ENCODE measurements at regions not wholly inside any gene's neighbourhood (a gene's known extent, or its start where the extent isn't known, plus 50 kb on each side); places are given as distances from the start of the nearest gene placed in this dataset.

DNA sequence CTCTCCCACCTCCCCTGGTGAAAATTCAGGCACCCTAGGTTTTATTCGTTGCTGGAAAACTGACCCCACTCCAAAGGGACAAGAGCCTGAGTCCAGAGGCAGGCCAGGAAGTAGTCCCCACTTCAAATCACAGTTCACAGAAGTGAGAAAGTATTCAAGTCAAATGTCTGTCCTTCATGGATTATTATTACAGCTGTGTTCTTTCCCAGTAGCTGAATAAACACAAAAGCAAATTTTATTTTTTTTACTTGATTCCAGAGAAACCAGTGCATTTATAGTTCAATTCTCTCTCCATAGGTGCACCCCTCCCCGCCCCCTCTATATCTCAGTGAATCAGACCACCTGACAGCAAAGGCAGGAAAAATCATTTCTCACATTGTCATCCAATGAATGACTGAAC is 113.8 kb upstream of the COL1A2 start:
- TF ChIP-seq, protein P1, sequence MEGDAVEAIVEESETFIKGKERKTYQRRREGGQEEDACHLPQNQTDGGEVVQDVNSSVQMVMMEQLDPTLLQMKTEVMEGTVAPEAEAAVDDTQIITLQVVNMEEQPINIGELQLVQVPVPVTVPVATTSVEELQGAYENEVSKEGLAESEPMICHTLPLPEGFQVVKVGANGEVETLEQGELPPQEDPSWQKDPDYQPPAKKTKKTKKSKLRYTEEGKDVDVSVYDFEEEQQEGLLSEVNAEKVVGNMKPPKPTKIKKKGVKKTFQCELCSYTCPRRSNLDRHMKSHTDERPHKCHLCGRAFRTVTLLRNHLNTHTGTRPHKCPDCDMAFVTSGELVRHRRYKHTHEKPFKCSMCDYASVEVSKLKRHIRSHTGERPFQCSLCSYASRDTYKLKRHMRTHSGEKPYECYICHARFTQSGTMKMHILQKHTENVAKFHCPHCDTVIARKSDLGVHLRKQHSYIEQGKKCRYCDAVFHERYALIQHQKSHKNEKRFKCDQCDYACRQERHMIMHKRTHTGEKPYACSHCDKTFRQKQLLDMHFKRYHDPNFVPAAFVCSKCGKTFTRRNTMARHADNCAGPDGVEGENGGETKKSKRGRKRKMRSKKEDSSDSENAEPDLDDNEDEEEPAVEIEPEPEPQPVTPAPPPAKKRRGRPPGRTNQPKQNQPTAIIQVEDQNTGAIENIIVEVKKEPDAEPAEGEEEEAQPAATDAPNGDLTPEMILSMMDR (IDR thresholded peaks at IDR 0.05; ENCODE audit: control insufficient read depth, insufficient read depth, low read depth, low read length, missing control alignments): no peak
- H3K4me3 ChIP-seq (ENCODE audit: control insufficient read depth, low read depth, low read length): no peak overlapping the region
- DNase-seq (ENCODE audit: low read depth): no peak

DNA sequence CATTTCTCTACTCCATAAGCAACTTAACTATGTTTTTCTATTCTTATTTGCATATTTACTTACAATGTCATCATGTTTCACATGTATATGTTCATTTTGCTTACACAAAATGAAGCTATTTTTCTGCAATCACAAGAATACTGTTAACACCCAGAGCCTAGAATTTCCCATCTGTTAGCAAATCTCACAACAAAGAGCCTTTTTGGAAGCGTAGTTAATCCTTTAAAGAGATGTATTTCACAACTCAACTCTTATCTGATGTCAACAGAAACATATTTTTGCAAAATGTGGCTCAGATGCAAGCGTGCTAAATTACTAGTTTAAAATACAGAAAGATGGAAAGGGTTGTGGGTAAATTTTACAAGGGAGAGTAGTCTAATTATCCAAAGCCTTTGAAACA is 110.6 kb upstream of the COL1A2 start:
- no peak overlapping the region for H3K4me3 ChIP-seq (ENCODE audit: control insufficient read depth, low read depth, low read length)
- no peak for DNase-seq (ENCODE audit: low read depth)
- TF ChIP-seq, protein P1 (IDR thresholded peaks at IDR 0.05; ENCODE audit: control insufficient read depth, insufficient read depth, low read depth, low read length, missing control alignments): no peak

DNA sequence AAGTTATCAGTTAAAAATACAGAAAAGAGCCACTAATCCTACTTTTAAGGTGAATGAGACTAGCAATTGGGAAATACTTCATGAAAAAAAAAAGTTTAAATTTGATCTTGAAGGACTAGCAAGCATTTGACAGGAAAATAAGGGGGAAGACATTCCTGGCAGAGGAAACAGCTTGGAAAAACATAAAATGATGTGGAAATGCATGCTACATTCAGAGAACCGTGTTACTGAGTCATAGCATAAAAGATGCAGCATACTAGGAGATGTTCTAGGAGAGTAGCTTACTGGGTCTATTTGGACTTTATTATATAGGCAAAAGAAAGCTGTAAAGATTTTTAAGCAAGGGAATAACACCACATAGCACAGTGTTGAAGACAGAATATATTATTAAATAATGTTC is 108.6 kb upstream of the COL1A2 start:
- TF ChIP-seq, protein P1 (IDR thresholded peaks at IDR 0.05; ENCODE audit: control insufficient read depth, insufficient read depth, low read depth, low read length, missing control alignments): no peak
- no peak overlapping the region for H3K4me3 ChIP-seq (ENCODE audit: control insufficient read depth, low read depth, low read length)
- DNase-seq (ENCODE audit: low read depth): no peak

DNA sequence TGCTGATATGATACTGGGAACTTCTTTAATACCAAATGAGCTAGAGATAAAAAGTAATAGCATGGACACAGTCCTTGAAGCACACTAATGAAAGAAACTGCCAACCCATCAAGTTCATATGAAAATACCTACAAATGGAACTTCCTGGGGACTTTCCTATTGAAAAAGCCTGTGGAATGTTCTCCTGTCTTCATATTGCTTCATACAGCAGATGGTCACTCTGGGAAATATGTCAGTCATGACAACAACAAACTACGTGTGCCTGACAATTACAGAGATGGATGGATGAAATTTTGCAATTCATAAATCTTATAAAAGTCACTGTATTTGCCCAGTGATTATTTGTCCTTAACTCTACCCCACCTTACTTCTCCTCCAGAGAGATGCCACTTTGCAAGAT is 106.6 kb upstream of the COL1A2 start:
- DNase-seq (ENCODE audit: low read depth): no peak
- TF ChIP-seq, protein P1 (IDR thresholded peaks at IDR 0.05; ENCODE audit: control insufficient read depth, insufficient read depth, low read depth, low read length, missing control alignments): no peak
- H3K4me3 ChIP-seq (ENCODE audit: control insufficient read depth, low read depth, low read length): no peak overlapping the region

DNA sequence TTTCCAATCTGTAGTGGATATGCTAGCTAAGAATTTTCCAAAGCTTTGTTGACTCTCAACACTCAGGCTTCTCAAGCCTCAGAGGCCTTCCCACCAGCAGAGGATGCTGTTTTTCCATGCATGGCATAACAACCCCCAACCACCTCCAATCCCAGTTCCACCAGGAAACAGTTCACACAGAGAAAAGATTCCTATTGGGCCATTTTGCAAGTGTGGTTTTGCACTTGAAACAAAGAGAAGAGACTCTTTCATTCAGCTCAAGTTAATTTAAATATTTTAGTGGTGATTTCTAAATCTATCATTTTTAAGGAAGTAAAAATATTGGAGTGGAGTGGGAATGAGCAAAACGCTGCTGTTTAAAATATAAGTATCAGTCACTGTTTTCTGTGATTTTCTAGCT is 105.6 kb upstream of the COL1A2 start:
- TF ChIP-seq, protein P1 (IDR thresholded peaks at IDR 0.05; ENCODE audit: control insufficient read depth, insufficient read depth, low read depth, low read length, missing control alignments): peak; percentile 100
- DNase-seq (ENCODE audit: low read depth): peak; percentile 73
- H3K4me3 ChIP-seq (ENCODE audit: control insufficient read depth, low read depth, low read length): no peak overlapping the region

DNA sequence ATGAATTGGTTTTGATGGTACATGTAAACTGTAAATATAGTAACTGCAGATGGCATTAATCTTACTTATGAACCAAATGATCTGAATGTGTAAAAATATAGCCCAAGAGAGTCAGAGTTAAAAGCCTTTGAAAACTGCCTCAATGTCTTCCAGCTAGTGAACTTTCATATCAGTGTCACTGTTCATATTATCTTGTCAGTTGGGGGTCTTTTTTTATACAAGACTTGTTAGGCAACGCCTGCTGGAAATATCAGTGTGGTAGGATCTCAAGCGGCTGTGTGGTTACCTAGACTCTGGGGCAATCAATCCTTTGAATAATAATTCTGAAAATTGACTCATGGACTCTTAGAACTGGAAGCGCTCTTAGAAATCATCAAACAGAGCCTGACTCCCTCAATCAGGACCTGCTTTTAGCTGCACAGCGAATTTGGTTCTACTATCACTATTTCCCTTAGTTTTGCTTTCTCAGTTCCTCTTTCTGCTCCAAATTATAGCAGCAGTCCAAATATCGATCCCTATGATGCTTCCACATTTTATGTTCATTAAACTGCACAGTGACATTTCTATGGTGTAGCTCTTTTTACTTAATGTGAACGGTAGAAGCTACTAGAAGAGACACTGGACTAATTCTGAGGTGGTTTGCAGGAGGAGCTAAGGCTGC is 100.1 kb upstream of the COL1A2 start:
- no peak for DNase-seq (ENCODE audit: low read depth)
- TF ChIP-seq, protein P1 (IDR thresholded peaks at IDR 0.05; ENCODE audit: control insufficient read depth, insufficient read depth, low read depth, low read length, missing control alignments): no peak
- H3K4me3 ChIP-seq (ENCODE audit: control insufficient read depth, low read depth, low read length): peak overlapping the region; percentile 10
